G401 (cell line): ENCODE measurements at regions not wholly inside any gene's neighbourhood (a gene's known extent, or its start where the extent isn't known, plus 50 kb on each side); places are given as distances from the start of the nearest gene placed in this dataset.

ENCODE experiments used
- DNase-seq: peaks from one replicate; pipeline ENCODE4 v3.0.0-alpha.2; 2015; ENCODE audit warnings: low spot score
- in situ Hi-C: cut with HindIII; loops from 2 replicates; pipeline ENCODE4 v1.10.0; 2016; ENCODE audit warnings: low sequenced_read_pairs, mixed read lengths

- DNase-seq: no peak
- in situ Hi-C loops: no loop called here
These were observed 52.9 kb upstream of the CITED4 start for GRCh38 chr1:40914927-40915569.

DNA sequence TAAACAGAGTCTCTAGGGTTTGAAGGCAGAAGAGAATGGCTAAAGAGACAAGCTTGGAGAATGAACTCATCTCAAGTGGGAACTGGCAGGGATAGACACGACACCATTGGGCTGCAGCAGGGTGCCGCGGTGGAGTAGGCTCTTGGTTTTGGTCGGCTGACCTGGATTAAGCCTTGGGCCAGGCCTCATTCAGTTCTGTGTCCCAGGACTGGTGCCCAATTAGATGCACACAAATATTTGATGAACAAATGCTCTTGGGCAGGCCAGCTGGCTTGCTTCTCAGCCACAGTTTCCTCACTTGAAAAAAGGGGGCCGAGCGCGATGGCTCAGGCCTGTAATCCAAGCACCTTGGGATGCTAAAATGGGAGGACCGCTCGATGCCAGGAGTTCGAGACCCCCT lies 53.4 kb upstream of the CITED4 start:
- in situ Hi-C loops: no loop called here

DNA sequence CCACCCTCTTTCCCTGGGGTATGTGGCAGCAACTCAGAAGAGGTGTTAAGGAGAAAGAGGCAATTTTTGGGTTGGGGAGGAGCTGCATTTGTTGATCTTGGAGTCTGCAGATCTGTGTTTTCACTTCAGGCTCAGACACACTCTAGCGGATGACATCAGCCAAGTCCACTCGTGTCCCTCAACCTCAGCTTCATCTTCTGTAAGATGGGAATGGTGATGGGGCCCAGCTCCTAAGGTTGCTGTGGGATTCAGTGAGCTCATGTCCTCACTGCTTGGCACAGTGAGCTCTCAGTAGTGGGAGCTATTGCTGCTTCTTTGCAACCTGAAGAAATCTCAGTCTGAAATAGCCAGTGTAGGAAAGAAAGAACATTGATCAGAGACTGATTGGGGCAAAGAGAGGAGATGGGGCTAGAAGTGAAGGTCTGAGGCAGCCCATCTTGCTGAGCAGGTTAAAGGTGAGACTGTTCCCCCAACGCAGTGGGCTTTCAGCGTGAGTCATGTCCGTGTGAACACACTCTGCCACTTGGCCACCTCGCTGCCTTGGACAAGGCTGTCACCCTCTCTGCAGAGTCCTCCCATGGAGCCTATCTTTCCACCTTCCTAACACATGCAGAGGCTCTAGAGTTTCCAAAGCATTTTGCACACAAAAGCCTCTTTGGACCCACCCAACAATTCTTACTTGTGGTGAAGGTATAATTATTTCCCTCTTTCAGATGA lies 56.0 kb upstream of the CITED4 start:
- in situ Hi-C loops: no loop called here
- DNase-seq: no peak

More for the DNA sequence above, 53.4 kb upstream of the CITED4 start:
- peak; percentile 54 for DNase-seq

GRCh38 chr1:40919475-40920011 lies 57.4 kb upstream of the CITED4 start:
- in situ Hi-C loops: no loop called here
- DNase-seq: no peak

DNA sequence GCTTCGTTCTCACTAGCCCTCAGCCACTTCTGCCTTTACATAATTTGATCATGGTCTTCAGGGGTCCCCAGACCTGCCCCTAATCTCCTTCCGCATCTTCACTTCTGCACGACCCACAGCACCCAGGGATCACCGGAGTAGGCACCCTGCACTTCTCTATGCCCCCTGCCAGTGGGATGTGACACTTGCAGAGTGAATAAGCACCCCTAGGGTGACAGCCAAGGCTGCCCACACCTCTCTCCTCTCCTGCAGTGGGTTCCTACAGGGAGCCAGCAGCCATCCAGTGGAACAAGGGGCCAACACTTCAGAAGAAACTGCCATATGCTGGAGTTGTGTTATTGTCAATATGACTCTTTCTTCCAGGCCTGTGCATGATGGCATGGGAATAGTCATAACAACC lies 58.0 kb upstream of the CTPS1 start:
- DNase-seq: no peak
- in situ Hi-C loops: no loop called here

DNA sequence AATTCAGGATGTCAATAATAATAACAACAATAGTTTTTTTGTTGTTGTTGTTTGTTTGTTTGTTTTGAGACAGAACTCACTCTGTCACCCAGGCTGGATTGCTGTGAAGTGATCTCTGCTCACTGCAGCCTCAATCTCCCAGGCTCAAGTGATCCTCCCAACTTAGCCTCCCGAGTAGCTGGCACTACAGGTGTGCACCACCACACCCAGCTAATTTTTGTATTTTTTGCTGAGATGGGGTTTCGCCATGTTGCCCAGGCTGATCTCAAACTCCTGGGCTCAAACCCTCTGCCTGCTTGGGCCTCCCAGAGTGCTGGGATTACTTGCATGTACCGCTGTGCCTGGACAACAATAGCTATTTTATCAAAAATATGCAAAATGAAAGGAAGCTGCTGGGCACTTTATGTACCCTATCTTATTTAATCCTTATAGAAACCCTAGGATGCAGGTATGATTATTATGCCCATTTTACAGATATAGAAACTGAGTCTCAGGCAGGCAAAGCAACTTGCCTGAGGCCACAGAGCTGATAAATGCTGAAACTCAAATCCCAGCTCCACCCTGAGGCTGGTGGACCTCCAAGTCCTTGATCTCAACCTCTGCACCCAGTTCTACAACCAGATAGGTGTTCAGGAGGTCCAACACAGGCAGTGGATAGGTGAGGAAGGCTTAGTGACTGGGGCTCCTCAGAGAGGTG lies 57.4 kb upstream of the CTPS1 start:
- in situ Hi-C loops: no loop called here
- no peak for DNase-seq

DNA sequence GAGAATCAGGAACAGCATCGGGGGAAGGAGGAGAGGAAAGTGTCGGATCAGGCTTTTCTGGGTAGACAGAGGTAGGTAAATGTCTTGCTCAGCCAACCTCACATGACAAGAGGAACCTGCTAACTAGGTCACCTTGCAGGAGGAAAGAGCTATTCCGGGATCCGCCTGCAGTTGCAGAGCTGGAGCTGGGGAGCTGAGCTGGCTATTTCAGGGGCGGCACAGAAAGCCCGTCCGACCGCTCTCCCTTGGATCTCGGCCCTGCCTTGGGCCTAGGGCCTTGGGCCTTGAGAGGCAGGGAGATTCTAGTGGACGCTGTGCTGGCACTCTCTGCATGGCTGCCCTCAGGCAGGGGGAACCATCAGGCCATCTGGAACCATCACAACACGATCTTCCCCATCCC lies 56.5 kb upstream of the CTPS1 start:
- in situ Hi-C loops: no loop called here
- DNase-seq: peak; percentile 90

DNA sequence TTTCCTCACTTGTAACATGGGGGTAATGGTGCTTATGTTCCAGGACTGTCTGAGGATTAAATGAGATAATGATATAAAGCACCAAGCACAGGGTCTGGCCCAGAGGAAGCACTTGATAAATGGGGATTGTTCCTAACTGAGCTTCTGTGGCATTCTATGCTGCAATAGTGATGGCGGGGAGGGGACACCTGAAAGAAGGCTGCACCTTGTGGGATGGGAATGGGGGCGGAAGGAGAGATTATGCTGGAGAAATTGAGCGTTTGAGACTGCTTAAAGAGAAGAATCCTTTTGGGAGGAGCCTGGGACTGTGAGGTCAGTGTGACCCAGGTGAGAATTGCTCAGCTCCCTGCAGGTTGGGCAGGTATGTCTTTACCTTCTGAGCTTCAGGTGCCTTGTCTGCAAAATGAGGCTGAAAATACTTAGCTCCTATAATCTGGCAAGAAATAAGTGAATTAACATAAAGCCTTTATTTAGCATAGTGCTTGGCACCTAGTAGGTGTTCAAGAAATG lies 55.9 kb upstream of the CTPS1 start:
- DNase-seq: no peak
- in situ Hi-C loops: no loop called here

DNA sequence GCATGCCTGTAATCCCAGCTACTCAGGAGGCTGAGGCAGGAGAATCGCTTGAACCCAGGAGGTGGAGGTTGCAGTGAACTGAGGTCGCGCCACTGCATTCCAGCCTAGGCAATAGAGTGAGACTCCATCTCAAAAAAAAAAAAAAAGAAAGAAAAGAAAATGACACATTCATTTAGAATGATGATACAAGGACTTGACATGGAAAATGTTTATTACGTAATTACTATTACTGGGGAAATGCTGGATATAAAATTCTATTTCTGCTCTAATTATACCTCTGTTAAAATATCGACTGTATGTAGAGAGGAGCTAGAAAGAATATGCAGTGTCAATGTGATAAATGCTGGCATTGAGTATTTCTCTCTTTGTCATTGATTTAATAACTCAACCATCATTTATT lies 54.7 kb upstream of the CTPS1 start:
- no peak for DNase-seq
- in situ Hi-C loops: no loop called here

- in situ Hi-C loops: no loop called here
- no peak for DNase-seq
These were observed 53.6 kb upstream of the CTPS1 start for GRCh38 chr1:40925834-40926410.

- in situ Hi-C loops: no loop called here
- DNase-seq: no peak
These were observed 53.1 kb upstream of the CTPS1 start for GRCh38 chr1:40926441-40926840.

DNA sequence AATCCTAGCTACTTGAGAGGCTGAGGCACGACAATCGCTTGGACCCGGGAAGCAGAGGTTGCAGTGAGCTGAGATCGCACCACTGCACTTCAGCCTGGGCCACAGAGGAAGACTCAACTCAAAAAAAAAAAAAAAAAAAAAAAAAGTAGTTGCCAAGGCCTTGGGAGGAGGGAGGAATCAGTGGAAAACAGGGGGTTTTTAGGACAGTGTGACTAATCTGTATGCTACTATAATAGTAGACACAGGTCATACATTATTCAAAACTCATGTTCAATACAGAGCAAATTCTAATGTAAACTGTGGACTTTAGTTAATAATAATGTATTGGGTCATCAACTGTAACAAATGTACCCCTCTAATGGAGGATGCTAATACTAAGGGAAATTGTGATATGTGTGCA lies 51.7 kb upstream of the CTPS1 start:
- in situ Hi-C loops: no loop called here
- DNase-seq: no peak

- in situ Hi-C loops: no loop called here
- DNase-seq: no peak
These were observed 50.8 kb upstream of the CTPS1 start for GRCh38 chr1:40928699-40929098.

DNA sequence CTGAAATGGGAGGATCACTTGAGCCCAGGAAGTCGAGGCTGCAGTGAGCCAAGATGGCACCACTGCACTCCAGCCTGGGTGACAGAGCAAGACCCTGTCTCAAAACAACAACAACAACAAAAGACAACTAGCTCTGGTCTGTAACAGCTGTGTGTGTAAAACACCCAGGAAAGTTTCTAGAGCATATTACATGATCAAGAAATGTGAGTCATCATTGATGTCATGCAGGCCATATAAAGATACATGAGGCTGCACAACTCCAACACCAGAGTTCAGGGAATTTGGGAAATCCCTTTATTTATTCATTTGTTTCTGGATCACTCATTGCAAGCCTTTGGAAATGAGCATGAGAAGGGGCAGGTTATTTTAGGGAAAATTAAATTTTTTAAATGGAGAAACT lies 50.3 kb upstream of the CTPS1 start:
- in situ Hi-C loops: no loop called here
- no peak for DNase-seq
